Panc1 (cell line): ENCODE measurements at regions not wholly inside any gene's neighbourhood (a gene's known extent, or its start where the extent isn't known, plus 50 kb on each side); places are given as distances from the start of the nearest gene placed in this dataset.
"Not testable (repeated sequence)": the region's sequence is repeated elsewhere in the genome, so short reads cannot be mapped to it uniquely, and the experiment has no call there.

Experiments used
- POLR2AphosphoS5 ChIP-seq: IDR thresholded peaks from 2 replicates; pipeline ENCODE4 v1.6.1; 2012; ENCODE audit warnings: mild to moderate bottlenecking, low read depth, low read length, moderate library complexity
- REST ChIP-seq, 2 experiments: IDR thresholded peaks; 2 replicates each; pipeline ENCODE4 v1.6.1; 2011 to 2012; ENCODE audit warnings: low read depth in 2 of 2, control low read depth in 1 of 2, low read length in 1 of 2, mild to moderate bottlenecking in 1 of 2, moderate library complexity in 1 of 2; ENCODE audit not compliant: insufficient read depth in 1 of 2
- SIN3A ChIP-seq: IDR thresholded peaks from 2 replicates; pipeline ENCODE4 v1.6.1; 2012; ENCODE audit warnings: low read depth, mild to moderate bottlenecking, low read length, moderate library complexity, borderline replicate concordance; ENCODE audit not compliant: insufficient read depth
- TF ChIP-seq, protein P1 (sequence below): fragments of 450-650 bp; IDR thresholded peaks from 2 replicates; pipeline ENCODE4 v1.5.1; 2017; ENCODE audit warnings: mild to moderate bottlenecking

GRCh38 chr10:80011144-80011543, 62.2 kb upstream of the SFTPD start:
- TF ChIP-seq, protein P1, sequence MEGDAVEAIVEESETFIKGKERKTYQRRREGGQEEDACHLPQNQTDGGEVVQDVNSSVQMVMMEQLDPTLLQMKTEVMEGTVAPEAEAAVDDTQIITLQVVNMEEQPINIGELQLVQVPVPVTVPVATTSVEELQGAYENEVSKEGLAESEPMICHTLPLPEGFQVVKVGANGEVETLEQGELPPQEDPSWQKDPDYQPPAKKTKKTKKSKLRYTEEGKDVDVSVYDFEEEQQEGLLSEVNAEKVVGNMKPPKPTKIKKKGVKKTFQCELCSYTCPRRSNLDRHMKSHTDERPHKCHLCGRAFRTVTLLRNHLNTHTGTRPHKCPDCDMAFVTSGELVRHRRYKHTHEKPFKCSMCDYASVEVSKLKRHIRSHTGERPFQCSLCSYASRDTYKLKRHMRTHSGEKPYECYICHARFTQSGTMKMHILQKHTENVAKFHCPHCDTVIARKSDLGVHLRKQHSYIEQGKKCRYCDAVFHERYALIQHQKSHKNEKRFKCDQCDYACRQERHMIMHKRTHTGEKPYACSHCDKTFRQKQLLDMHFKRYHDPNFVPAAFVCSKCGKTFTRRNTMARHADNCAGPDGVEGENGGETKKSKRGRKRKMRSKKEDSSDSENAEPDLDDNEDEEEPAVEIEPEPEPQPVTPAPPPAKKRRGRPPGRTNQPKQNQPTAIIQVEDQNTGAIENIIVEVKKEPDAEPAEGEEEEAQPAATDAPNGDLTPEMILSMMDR: not testable (repeated sequence)
- TF ChIP-seq POLR2AphosphoS5; REST (IDR thresholded peaks at IDR 0.05; ENCODE audit: insufficient read depth in 1 of 2, low read depth in 2 of 2, low read length in 1 of 2); SIN3A: not testable (repeated sequence)
